Endothelial cell of umbilical vein (primary cell): ENCODE measurements at regions not wholly inside any gene's neighbourhood (a gene's known extent, or its start where the extent isn't known, plus 50 kb on each side); places are given as distances from the start of the nearest gene placed in this dataset.

Experiments
- BruUV-seq: library from RNA; stranded (reverse); fragments of 400-500 nt; replicated peaks from 2 replicates; lab custom pipeline; 2021; lab: Mats Ljungman, UMichigan
- CTCF ChIA-PET: fragments of 300-600, 350-600 bp; sonication (Branson Sonifier 250); formaldehyde crosslinking; loops from one replicate; lab custom pipeline; 2021; ENCODE audit warnings: antibody characterized with exemption, inconsistent platforms; lab: Charles Lee
- POLR2A ChIA-PET: fragments of 300-600, 350-600 bp; sonication (Branson Sonifier 250); formaldehyde crosslinking; loops from one replicate; lab custom pipeline; 2021; ENCODE audit warnings: antibody characterized with exemption, inconsistent platforms; lab: Charles Lee
- DNase-seq: peaks from one replicate; pipeline ENCODE4 v3.0.0-alpha.2; 2011; ENCODE audit warnings: low read depth, low spot score
- FAIRE-seq: peaks from 2 replicates; lab custom pipeline; 2011; peaks lifted over from hg19 to GRCh38; lab: Jason Lieb, UNC
- H2AFZ ChIP-seq: 2 replicates; pipeline ENCODE4 v1.6.0; 2012; ENCODE audit warnings: low read depth, low read length, control low read depth, inconsistent platforms
- H3K27ac ChIP-seq: 2 replicates; pipeline ENCODE4 v1.5.1; 2011; ENCODE audit warnings: low read depth, mild to moderate bottlenecking, control low read depth, low read length, moderate library complexity; ENCODE audit not compliant: insufficient read depth
- H3K27me3 ChIP-seq, 2 experiments: 2 replicates each; pipeline versions ENCODE4 v1.6.0 to v1.6.1; 2011; ENCODE audit warnings: low read length in 2 of 2, mixed read lengths in 1 of 2; ENCODE audit not compliant: control insufficient read depth in 2 of 2, insufficient read depth in 2 of 2
- H3K36me3 ChIP-seq, 2 experiments: 2 replicates in 1 of 2; 3 replicates in 1 of 2; pipeline ENCODE4 v1.5.1; 2011; ENCODE audit warnings: low read length in 2 of 2, mild to moderate bottlenecking in 1 of 2, moderate library complexity in 1 of 2; ENCODE audit not compliant: control insufficient read depth in 2 of 2, insufficient read depth in 2 of 2; ENCODE audit errors: extremely low read depth in 1 of 2
- H3K4me1 ChIP-seq: 3 replicates; pipeline ENCODE4 v1.5.1; 2011; ENCODE audit warnings: mild to moderate bottlenecking, low read length; ENCODE audit not compliant: control insufficient read depth, insufficient read depth; ENCODE audit errors: extremely low read depth
- H3K4me2 ChIP-seq: 2 replicates; pipeline ENCODE4 v1.6.1; 2011; ENCODE audit warnings: low read length, control low read depth, mixed read lengths; ENCODE audit not compliant: insufficient read depth
- H3K4me3 ChIP-seq, 3 experiments: fragments of 200-600 bp in 1 of 3; sonication (generic), shearing (Covaris generic) in 1 of 3; replicated peaks in 1 of 3; 2 replicates each; pipeline ENCODE4 v1.5.1; 2011 to 2016; ENCODE audit warnings: control low read depth in 3 of 3, low read length in 3 of 3, mild to moderate bottlenecking in 2 of 3, inconsistent platforms in 1 of 3, low read depth in 1 of 3, moderate library complexity in 1 of 3; ENCODE audit not compliant: insufficient read depth in 1 of 3
- H3K79me2 ChIP-seq: 2 replicates; pipeline ENCODE4 v1.6.0; 2012; ENCODE audit warnings: low read length, inconsistent platforms; ENCODE audit not compliant: control insufficient read depth, insufficient read depth
- H3K9ac ChIP-seq: replicated peaks from 2 replicates; pipeline ENCODE3; 2011; ENCODE audit warnings: low read length, control low read depth; ENCODE audit not compliant: insufficient read depth; ENCODE audit errors: extremely low read depth
- H3K9me1 ChIP-seq: replicated peaks from 3 replicates; pipeline ENCODE4 v1.6.0; 2011; ENCODE audit warnings: mild to moderate bottlenecking, low read length; ENCODE audit not compliant: control insufficient read depth, insufficient read depth; ENCODE audit errors: extremely low read depth
- H3K9me3 ChIP-seq: replicated peaks from 2 replicates; pipeline ENCODE4 v1.5.1; 2012; ENCODE audit warnings: low read length, inconsistent platforms; ENCODE audit not compliant: control insufficient read depth, insufficient read depth
- H4K20me1 ChIP-seq: replicated peaks from 2 replicates; pipeline ENCODE3; 2011; ENCODE audit warnings: mild to moderate bottlenecking, low read length; ENCODE audit not compliant: control insufficient read depth, insufficient read depth; ENCODE audit errors: extremely low read depth
- EZH2 ChIP-seq: IDR thresholded peaks from 2 replicates; pipeline ENCODE4 v1.6.1; 2012; ENCODE audit warnings: borderline replicate concordance, low read depth, mild to moderate bottlenecking, moderate library complexity, low read length, inconsistent platforms; ENCODE audit not compliant: severe bottlenecking
- FOS ChIP-seq: IDR thresholded peaks from 2 replicates; pipeline ENCODE4 v1.6.1; 2011; ENCODE audit warnings: mild to moderate bottlenecking, low read length, moderate library complexity, borderline replicate concordance; ENCODE audit not compliant: insufficient read depth
- GATA2 ChIP-seq: IDR thresholded peaks from 2 replicates; pipeline ENCODE4 v1.7.0; 2011; ENCODE audit warnings: low read depth, mild to moderate bottlenecking, moderate library complexity, mixed read lengths, low read length; ENCODE audit not compliant: insufficient read length, insufficient read depth
- JUN ChIP-seq: IDR thresholded peaks from 2 replicates; pipeline ENCODE4 v1.6.1; 2011; ENCODE audit warnings: borderline replicate concordance, low read depth; ENCODE audit not compliant: insufficient read length, insufficient read depth
- MYC ChIP-seq: IDR thresholded peaks from one replicate; pipeline ENCODE4 v1.6.1; 2011; ENCODE audit warnings: mild to moderate bottlenecking, low read depth, low read length
- POLR2A ChIP-seq: IDR thresholded peaks from 2 replicates; pipeline ENCODE4 v1.6.1; 2012; ENCODE audit warnings: low read depth, mild to moderate bottlenecking, control low read depth, low read length
- dilution Hi-C: fragments of 300-500 bp; cut with MboI; formaldehyde crosslinking; loops from one replicate; pipeline ENCODE4 v1.15.0; 2019; ENCODE audit warnings: low sequenced_read_pairs; ENCODE audit not compliant: extremely low pct_ligation_motif_present
- intact Hi-C: fragments of 100-400 bp; cut with micrococcal nuclease; formaldehyde crosslinking; loops from one replicate; pipeline ENCODE4 v1.10.0; 2022
- TF ChIP-seq, protein P1 (sequence below): IDR thresholded peaks from 2 replicates; pipeline ENCODE4 v1.6.1; 2011; ENCODE audit not compliant: insufficient read depth, insufficient read length
- TF ChIP-seq, protein P2 (sequence below), 2 donors: IDR thresholded peaks; 1 replicate in 1 of 2; 2 replicates in 1 of 2; pipeline ENCODE4 v1.5.1; 2011; ENCODE audit warnings: low read length in 2 of 2, mild to moderate bottlenecking in 2 of 2, moderate library complexity in 2 of 2, control low read depth in 1 of 2, inconsistent platforms in 1 of 2, low read depth in 1 of 2; ENCODE audit not compliant: insufficient read depth in 1 of 2; ENCODE audit errors: extremely low read depth in 1 of 2

DNA sequence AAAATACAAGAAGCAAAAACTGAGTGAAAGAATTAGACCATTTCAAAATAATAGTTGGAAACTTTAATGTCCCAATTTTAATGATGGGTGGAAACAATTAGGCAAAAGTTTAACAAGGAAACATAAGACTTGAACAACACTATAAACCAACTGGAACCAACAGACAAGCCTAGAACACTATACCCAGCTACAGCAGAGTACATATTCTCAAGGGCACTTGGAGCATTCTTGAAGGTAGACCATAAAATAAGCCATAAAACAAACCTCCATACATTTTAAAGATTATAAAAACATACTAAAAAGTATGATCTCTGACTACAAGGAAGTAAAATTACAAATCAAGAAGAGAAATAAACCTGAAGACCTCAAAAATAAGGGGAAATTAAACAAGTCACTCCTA is 616.7 kb downstream of the SUCLG1 start:
- CTCF ChIA-PET, result no interaction called here
- TF ChIP-seq GATA2, result no peak
- no peak for TF ChIP-seq JUN
- no peak for TF ChIP-seq EZH2
- no peak for TF ChIP-seq FOS
- no peak for TF ChIP-seq MYC
- TF ChIP-seq POLR2A, result no peak
- TF ChIP-seq, protein P1, sequence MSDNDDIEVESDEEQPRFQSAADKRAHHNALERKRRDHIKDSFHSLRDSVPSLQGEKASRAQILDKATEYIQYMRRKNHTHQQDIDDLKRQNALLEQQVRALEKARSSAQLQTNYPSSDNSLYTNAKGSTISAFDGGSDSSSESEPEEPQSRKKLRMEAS, result no peak
- TF ChIP-seq, protein P2, sequence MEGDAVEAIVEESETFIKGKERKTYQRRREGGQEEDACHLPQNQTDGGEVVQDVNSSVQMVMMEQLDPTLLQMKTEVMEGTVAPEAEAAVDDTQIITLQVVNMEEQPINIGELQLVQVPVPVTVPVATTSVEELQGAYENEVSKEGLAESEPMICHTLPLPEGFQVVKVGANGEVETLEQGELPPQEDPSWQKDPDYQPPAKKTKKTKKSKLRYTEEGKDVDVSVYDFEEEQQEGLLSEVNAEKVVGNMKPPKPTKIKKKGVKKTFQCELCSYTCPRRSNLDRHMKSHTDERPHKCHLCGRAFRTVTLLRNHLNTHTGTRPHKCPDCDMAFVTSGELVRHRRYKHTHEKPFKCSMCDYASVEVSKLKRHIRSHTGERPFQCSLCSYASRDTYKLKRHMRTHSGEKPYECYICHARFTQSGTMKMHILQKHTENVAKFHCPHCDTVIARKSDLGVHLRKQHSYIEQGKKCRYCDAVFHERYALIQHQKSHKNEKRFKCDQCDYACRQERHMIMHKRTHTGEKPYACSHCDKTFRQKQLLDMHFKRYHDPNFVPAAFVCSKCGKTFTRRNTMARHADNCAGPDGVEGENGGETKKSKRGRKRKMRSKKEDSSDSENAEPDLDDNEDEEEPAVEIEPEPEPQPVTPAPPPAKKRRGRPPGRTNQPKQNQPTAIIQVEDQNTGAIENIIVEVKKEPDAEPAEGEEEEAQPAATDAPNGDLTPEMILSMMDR (IDR thresholded peaks at IDR 0.05; ENCODE audit: extremely low read depth in 1 of 2, insufficient read depth in 1 of 2, low read depth in 1 of 2, low read length in 2 of 2), result no peak
- DNase-seq, result no peak
- Histone ChIP-seq H3K4me3 (no peak overlapping the region), H3K27me3 (no peaks in the 10 kb centered on the region), H3K4me1 (no peaks in the 10 kb centered on the region), H3K9ac (no peak overlapping the region), H3K9me3 (no peaks in the 10 kb centered on the region), H3K4me2 (no peak overlapping the region), H3K79me2 (no peaks in the 10 kb centered on the region), H3K9me1 (no peaks in the 10 kb centered on the region), H3K27ac (no peak overlapping the region), H4K20me1 (no peaks in the 10 kb centered on the region), H3K36me3 (no peaks in the 10 kb centered on the region), H2AFZ (no peak overlapping the region)
- FAIRE-seq, result no peak
- POLR2A ChIA-PET, result no interaction called here
- dilution Hi-C loops (no loop called here), intact Hi-C loops (no loop called here)
- no TSS peak for BruUV-seq
